ENCODE measurements at regions not wholly inside any gene's neighbourhood (a gene's known extent, or its start where the extent isn't known, plus 50 kb on each side); places are given as distances from the start of the nearest gene placed in this dataset.

DNA sequence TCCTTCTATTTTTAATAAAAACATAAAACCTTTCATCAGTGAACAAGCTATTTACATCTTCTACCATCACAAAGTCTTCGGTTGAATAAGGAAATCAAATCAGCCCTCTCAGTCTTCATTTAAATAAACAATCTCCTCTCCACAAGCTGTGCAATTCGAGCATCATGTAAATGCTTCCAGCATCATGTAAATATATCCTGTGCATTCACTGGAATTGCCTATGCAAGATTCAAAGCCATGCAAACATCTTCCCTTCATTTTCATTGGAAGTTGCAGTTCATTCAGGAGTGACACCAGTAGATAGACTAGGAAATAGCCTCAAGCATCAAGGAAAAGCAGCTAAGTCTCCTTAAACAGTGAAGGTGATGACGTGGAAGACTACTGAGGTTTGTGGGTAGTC, 77.7 kb upstream of the PCDH19 start:
- TF ChIP-seq, protein P1, sequence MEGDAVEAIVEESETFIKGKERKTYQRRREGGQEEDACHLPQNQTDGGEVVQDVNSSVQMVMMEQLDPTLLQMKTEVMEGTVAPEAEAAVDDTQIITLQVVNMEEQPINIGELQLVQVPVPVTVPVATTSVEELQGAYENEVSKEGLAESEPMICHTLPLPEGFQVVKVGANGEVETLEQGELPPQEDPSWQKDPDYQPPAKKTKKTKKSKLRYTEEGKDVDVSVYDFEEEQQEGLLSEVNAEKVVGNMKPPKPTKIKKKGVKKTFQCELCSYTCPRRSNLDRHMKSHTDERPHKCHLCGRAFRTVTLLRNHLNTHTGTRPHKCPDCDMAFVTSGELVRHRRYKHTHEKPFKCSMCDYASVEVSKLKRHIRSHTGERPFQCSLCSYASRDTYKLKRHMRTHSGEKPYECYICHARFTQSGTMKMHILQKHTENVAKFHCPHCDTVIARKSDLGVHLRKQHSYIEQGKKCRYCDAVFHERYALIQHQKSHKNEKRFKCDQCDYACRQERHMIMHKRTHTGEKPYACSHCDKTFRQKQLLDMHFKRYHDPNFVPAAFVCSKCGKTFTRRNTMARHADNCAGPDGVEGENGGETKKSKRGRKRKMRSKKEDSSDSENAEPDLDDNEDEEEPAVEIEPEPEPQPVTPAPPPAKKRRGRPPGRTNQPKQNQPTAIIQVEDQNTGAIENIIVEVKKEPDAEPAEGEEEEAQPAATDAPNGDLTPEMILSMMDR (IDR thresholded peaks at IDR 0.05): no peak
- no peak for TF ChIP-seq POLR2A (IDR thresholded peaks at IDR 0.05)
